GM06990 (cell line): ENCODE measurements at regions not wholly inside any gene's neighbourhood (a gene's known extent, or its start where the extent isn't known, plus 50 kb on each side); places are given as distances from the start of the nearest gene placed in this dataset.

ENCODE experiments used
- DNase-seq: peaks from one replicate; pipeline ENCODE4 v3.0.0-alpha.2; 2011; ENCODE audit not compliant: insufficient read length; ENCODE audit errors: extremely low read depth
- H3K27me3 ChIP-seq: replicated peaks from 2 replicates; pipeline ENCODE4 v1.6.0; 2011; ENCODE audit warnings: low read length; ENCODE audit not compliant: control insufficient read depth, insufficient read depth
- H3K36me3 ChIP-seq: 2 replicates; pipeline ENCODE4 v1.5.1; 2011; ENCODE audit warnings: low read length; ENCODE audit not compliant: control insufficient read depth, insufficient read depth
- H3K4me3 ChIP-seq: replicated peaks from 2 replicates; pipeline ENCODE4 v1.5.1; 2011; ENCODE audit warnings: low read depth, mild to moderate bottlenecking, control low read depth, low read length
- TF ChIP-seq, protein P1 (sequence below): IDR thresholded peaks from 2 replicates; pipeline ENCODE4 v1.5.1; 2011; ENCODE audit warnings: low read length, control low read depth, mild to moderate bottlenecking, inconsistent platforms; ENCODE audit not compliant: insufficient read depth, poor library complexity, severe bottlenecking

DNA sequence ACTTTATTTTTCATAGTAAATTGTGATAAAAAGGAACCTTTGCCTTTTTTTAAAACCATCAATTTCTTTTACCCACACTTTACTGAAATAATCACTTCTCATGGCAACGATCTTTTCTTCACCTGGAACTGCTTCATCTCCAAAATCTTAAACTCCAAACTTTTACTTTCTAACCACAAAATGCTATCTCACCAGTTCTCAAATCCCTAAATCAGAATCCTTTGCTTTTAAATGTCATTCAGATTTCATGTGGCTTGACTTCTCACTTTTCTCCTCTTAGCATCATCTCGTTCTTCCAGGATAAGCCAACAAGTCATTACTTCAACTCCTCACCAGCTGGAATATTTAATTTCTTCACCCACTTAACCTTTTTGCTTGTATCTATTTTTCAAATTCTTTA lies 284.3 kb upstream of the RASGEF1B start:
- DNase-seq, result no peak
- Histone ChIP-seq H3K4me3 (no peak overlapping the region), H3K27me3 (no peaks in the 10 kb centered on the region; the same call in 1 of the 2 replicates), H3K36me3 (no peaks in the 10 kb centered on the region)
- TF ChIP-seq, protein P1, sequence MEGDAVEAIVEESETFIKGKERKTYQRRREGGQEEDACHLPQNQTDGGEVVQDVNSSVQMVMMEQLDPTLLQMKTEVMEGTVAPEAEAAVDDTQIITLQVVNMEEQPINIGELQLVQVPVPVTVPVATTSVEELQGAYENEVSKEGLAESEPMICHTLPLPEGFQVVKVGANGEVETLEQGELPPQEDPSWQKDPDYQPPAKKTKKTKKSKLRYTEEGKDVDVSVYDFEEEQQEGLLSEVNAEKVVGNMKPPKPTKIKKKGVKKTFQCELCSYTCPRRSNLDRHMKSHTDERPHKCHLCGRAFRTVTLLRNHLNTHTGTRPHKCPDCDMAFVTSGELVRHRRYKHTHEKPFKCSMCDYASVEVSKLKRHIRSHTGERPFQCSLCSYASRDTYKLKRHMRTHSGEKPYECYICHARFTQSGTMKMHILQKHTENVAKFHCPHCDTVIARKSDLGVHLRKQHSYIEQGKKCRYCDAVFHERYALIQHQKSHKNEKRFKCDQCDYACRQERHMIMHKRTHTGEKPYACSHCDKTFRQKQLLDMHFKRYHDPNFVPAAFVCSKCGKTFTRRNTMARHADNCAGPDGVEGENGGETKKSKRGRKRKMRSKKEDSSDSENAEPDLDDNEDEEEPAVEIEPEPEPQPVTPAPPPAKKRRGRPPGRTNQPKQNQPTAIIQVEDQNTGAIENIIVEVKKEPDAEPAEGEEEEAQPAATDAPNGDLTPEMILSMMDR, result no peak

DNA sequence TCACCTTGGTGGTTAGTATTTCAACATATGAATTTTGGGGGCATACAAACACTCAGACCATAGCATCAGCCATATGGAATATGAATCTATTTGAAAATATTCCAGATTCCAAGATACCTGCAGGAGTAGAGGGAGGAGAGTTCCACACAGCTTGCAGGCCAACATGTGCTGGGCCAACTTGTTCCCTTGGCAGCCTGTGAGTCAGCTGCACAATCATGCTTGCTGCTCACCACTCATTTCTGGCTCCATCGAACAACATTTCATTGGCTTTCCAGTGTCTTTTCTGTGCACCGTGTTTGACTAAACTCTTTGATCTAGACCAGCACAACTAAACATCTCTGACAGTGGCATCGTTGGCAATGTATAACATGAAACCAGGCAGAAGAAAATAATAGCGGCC lies 282.5 kb upstream of the RASGEF1B start:
- Histone ChIP-seq H3K4me3 (no peak overlapping the region), H3K27me3 (no peaks in the 10 kb centered on the region; the same call in none of the 2 replicates), H3K36me3 (no peaks in the 10 kb centered on the region)
- TF ChIP-seq, protein P1, result no peak
- no peak for DNase-seq

- no peaks in the 10 kb centered on the region; the same call in none of the 2 replicates for H3K27me3 ChIP-seq
- no peak for DNase-seq
- H3K36me3 ChIP-seq, result no peaks in the 10 kb centered on the region
- TF ChIP-seq, protein P1, result no peak
- H3K4me3 ChIP-seq, result no peak overlapping the region
These were observed 280.0 kb upstream of the RASGEF1B start for GRCh38 chr4:81751531-81752289.

DNA sequence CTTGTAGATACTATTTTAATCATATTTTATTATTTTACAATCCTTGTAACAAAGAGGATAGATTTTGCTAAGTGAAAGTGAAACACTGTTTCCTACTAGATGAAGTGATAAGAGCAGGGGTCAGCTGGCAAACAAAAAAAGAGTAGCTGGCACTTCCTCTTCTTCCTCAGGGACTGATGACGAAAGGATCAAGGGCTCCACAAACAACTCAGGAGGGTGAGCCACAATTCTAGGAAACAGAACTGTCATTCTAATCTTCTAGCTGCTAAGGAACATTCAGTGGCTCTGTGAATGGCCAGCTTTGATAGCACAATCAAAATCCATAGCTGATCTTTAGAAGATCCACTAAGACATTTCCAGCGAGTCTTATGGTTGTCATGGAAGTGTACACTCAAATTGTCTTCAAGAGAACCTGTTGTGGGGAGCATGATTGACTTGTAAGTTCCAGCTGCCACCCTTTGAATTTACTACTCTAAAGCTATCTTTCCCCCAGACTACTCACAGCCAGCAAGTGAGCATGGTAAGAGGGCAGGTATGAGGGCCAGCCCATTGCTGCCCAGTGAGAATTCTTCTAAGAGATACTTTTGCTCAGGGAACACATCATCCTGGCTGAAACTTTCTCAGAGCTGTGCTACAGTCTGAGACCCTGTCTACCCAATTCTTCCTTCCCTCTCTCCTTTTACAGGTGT lies 275.7 kb upstream of the RASGEF1B start:
- DNase-seq, result no peak
- TF ChIP-seq, protein P1, result no peak
- H3K27me3 ChIP-seq, result no peaks in the 10 kb centered on the region; the same call in 1 of the 2 replicates
- no peaks in the 10 kb centered on the region for H3K36me3 ChIP-seq
- no peak overlapping the region for H3K4me3 ChIP-seq

GRCh38 chr4:81746773-81747172 lies 275.1 kb upstream of the RASGEF1B start:
- no peak for DNase-seq
- Histone ChIP-seq H3K27me3 (no peaks in the 10 kb centered on the region; the same call in 1 of the 2 replicates), H3K4me3 (no peak overlapping the region), H3K36me3 (no peaks in the 10 kb centered on the region)
- TF ChIP-seq, protein P1, result no peak
